H1 (cell line): ENCODE measurements at regions not wholly inside any gene's neighbourhood (a gene's known extent, or its start where the extent isn't known, plus 50 kb on each side); places are given as distances from the start of the nearest gene placed in this dataset.

Experiments used
- BACH1 ChIP-seq: IDR thresholded peaks from 2 replicates; pipeline ENCODE4 v1.6.1; 2012; ENCODE audit warnings: low read length, improper control_type of control experiment
- GABPA ChIP-seq: IDR thresholded peaks from 2 replicates; pipeline ENCODE4 v1.6.1; 2011; ENCODE audit warnings: mild to moderate bottlenecking, low read length, moderate library complexity, borderline replicate concordance; ENCODE audit not compliant: insufficient read depth
- HDAC2 ChIP-seq, 2 experiments: fragments of 300-600 bp in 1 of 2; sonication (generic) in 1 of 2; IDR thresholded peaks; 2 replicates each; pipeline ENCODE4 v1.6.1; 2011 to 2012; ENCODE audit warnings: low read depth in 2 of 2, low read length in 2 of 2, mild to moderate bottlenecking in 2 of 2, moderate library complexity in 2 of 2, borderline replicate concordance in 1 of 2, inconsistent platforms in 1 of 2
- JUN ChIP-seq: IDR thresholded peaks from 2 replicates; pipeline ENCODE4 v1.6.1; 2011; ENCODE audit warnings: low read depth, mild to moderate bottlenecking, improper control_type of control experiment, low read length
- RBBP5 ChIP-seq: IDR thresholded peaks from 2 replicates; pipeline ENCODE4 v1.7.1; 2012; ENCODE audit warnings: low read depth, mild to moderate bottlenecking, inconsistent platforms, low read length, moderate library complexity, borderline replicate concordance

- TF ChIP-seq JUN = no peak
- no peak for TF ChIP-seq GABPA
- no peak for TF ChIP-seq BACH1
- TF ChIP-seq HDAC2 (IDR thresholded peaks at IDR 0.05; ENCODE audit: borderline replicate concordance in 1 of 2, low read depth in 2 of 2, low read length in 2 of 2) = no peak
- no peak for TF ChIP-seq RBBP5
Measured at GRCh38 chr16:85419503-85420408, 193.4 kb upstream of the GSE1 start (continued).
